DND-41 (cell line): ENCODE measurements at regions not wholly inside any gene's neighbourhood (a gene's known extent, or its start where the extent isn't known, plus 50 kb on each side); places are given as distances from the start of the nearest gene placed in this dataset.

Source experiments
- CTCF ChIP-seq: IDR thresholded peaks from 2 replicates; pipeline ENCODE4 v1.5.1; 2012; ENCODE audit warnings: borderline replicate concordance, low read length, moderate library complexity, mild to moderate bottlenecking; ENCODE audit not compliant: poor library complexity, severe bottlenecking; ENCODE audit errors: extremely low read depth
- EZH2 ChIP-seq: IDR thresholded peaks from 3 replicates; pipeline ENCODE4 v1.6.1; 2012; ENCODE audit warnings: borderline replicate concordance, low read depth, mild to moderate bottlenecking, moderate library complexity, low read length, inconsistent platforms; ENCODE audit not compliant: severe bottlenecking

- TF ChIP-seq CTCF (no peak), EZH2 (no peak)
These were observed 120.5 kb downstream of the GADD45G start for GRCh38 chr9:89725271-89725670.
